Calu3 (cell line): ENCODE measurements at regions not wholly inside any gene's neighbourhood (a gene's known extent, or its start where the extent isn't known, plus 50 kb on each side); places are given as distances from the start of the nearest gene placed in this dataset.

Source experiments
- BruUV-seq: library from RNA; stranded (reverse); fragments of 400-500 nt; replicated peaks from 2 replicates; lab custom pipeline; 2021; lab: Mats Ljungman, UMichigan
- CTCF ChIA-PET: fragments of 300-600 bp; sonication (Branson Sonifier 250); formaldehyde crosslinking; loops from one replicate; lab custom pipeline; 2022; ENCODE audit warnings: antibody characterized with exemption; lab: Charles Lee
- DNase-seq: peaks from one replicate; pipeline ENCODE4 v3.0.0; 2022
- H3K27ac Mint-ChIP-seq: one replicate; pipeline ENCODE4 v1.8.0; 2022; ENCODE audit warnings: mixed read lengths; ENCODE audit not compliant: unreplicated experiment
- H3K27me3 Mint-ChIP-seq: one replicate; pipeline ENCODE4 v1.8.0; 2022; ENCODE audit warnings: mixed read lengths; ENCODE audit not compliant: unreplicated experiment
- H3K36me3 Mint-ChIP-seq: one replicate; pipeline ENCODE4 v1.8.0; 2022; ENCODE audit warnings: mild to moderate bottlenecking, moderate library complexity, mixed read lengths; ENCODE audit not compliant: insufficient read depth, unreplicated experiment
- H3K4me1 Mint-ChIP-seq: one replicate; pipeline ENCODE4 v1.8.0; 2022; ENCODE audit warnings: mild to moderate bottlenecking, low read depth, mixed read lengths; ENCODE audit not compliant: unreplicated experiment
- H3K4me3 Mint-ChIP-seq: one replicate; pipeline ENCODE4 v1.8.0; 2022; ENCODE audit warnings: mild to moderate bottlenecking, low read depth, moderate library complexity, mixed read lengths; ENCODE audit not compliant: unreplicated experiment
- H3K9me3 Mint-ChIP-seq: one replicate; pipeline ENCODE4 v1.8.0; 2022; ENCODE audit warnings: low read depth, mixed read lengths; ENCODE audit not compliant: unreplicated experiment
- intact Hi-C: fragments of 100-400 bp; cut with micrococcal nuclease; formaldehyde crosslinking; loops from one replicate; pipeline ENCODE4 v1.10.0; 2022; ENCODE audit not compliant: unreplicated experiment
- TF ChIP-seq, protein P1 (sequence below): fragments of 200-600 bp; IDR thresholded peaks from one replicate; pipeline ENCODE4 v1.8.0; 2022; ENCODE audit warnings: antibody characterized with exemption; ENCODE audit not compliant: unreplicated experiment

DNA sequence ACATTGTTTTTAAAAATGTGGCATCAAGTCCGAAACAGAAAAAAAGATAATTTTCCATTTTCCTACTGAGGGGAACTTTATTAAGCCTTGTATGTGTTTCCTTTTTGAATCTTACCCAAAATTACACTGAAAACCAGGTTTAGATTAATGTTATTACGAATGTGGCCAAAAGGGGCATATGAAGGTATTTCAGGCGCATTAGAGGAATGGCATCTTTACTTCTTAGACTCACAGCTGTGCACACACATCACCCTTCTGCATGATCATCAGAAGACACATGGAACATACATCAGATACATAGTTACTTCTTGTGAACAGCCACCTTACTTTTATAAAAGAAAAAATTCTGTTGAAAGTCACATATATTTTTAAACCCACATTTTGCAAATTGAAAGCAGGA lies 58.6 kb upstream of the ZPBP start:
- no peak for DNase-seq
- H3K27ac Mint-ChIP-seq = no peak overlapping the region
- intact Hi-C loops = no loop called here
- no peaks in the 10 kb centered on the region for H3K4me1 Mint-ChIP-seq
- no peaks in the 10 kb centered on the region for H3K36me3 Mint-ChIP-seq
- no peaks in the 10 kb centered on the region for H3K9me3 Mint-ChIP-seq
- H3K4me3 Mint-ChIP-seq = no peak overlapping the region
- H3K27me3 Mint-ChIP-seq = peaks cover 71% of the 10 kb centered on the region
- CTCF ChIA-PET = no interaction called here
- TF ChIP-seq, protein P1, sequence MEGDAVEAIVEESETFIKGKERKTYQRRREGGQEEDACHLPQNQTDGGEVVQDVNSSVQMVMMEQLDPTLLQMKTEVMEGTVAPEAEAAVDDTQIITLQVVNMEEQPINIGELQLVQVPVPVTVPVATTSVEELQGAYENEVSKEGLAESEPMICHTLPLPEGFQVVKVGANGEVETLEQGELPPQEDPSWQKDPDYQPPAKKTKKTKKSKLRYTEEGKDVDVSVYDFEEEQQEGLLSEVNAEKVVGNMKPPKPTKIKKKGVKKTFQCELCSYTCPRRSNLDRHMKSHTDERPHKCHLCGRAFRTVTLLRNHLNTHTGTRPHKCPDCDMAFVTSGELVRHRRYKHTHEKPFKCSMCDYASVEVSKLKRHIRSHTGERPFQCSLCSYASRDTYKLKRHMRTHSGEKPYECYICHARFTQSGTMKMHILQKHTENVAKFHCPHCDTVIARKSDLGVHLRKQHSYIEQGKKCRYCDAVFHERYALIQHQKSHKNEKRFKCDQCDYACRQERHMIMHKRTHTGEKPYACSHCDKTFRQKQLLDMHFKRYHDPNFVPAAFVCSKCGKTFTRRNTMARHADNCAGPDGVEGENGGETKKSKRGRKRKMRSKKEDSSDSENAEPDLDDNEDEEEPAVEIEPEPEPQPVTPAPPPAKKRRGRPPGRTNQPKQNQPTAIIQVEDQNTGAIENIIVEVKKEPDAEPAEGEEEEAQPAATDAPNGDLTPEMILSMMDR = no peak
- BruUV-seq = no TSS peak

GRCh38 chr7:50151001-50151400 lies 58.0 kb upstream of the ZPBP start:
- no TSS peak for BruUV-seq
- Mint-ChIP-seq H3K4me3 (no peak overlapping the region), H3K36me3 (no peaks in the 10 kb centered on the region), H3K27ac (no peak overlapping the region), H3K4me1 (no peaks in the 10 kb centered on the region), H3K27me3 (peaks cover 75% of the 10 kb centered on the region), H3K9me3 (no peaks in the 10 kb centered on the region)
- CTCF ChIA-PET = no interaction called here
- DNase-seq = no peak
- TF ChIP-seq, protein P1 = no peak
- intact Hi-C loops = no loop called here

DNA sequence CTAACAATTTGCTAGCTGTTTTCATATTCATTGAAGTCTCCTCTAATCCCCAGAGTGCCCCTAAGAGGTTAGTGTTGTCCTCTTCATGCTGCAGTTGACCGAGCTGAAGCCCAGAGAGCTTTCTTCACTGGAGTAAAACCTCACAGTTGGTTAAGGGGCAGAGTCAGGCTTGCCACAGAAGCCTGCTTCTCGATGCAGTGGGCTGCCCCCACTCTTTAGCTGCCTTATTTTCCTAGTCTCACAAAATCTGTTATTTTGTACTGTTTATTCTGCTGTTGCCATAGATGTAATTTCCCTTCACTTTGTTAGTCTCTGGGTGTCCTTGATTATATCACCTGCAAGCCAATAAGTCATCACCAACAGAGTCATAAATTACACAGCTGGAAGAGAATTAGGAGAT lies 56.3 kb upstream of the ZPBP start:
- DNase-seq = no peak
- CTCF ChIA-PET = no interaction called here
- Mint-ChIP-seq H3K27ac (no peak overlapping the region), H3K4me3 (no peak overlapping the region), H3K27me3 (peaks cover 63% of the 10 kb centered on the region), H3K36me3 (no peaks in the 10 kb centered on the region), H3K4me1 (no peaks in the 10 kb centered on the region), H3K9me3 (no peaks in the 10 kb centered on the region)
- BruUV-seq = no TSS peak
- intact Hi-C loops = no loop called here
- TF ChIP-seq, protein P1 = no peak

- TF ChIP-seq, protein P1 = no peak
- Mint-ChIP-seq H3K4me1 (no peaks in the 10 kb centered on the region), H3K9me3 (no peaks in the 10 kb centered on the region), H3K27me3 (peaks cover 54% of the 10 kb centered on the region), H3K36me3 (no peaks in the 10 kb centered on the region), H3K4me3 (no peak overlapping the region), H3K27ac (no peak overlapping the region)
- CTCF ChIA-PET = interaction anchor here (0.5 to 0.7 kb wide), 2 partner anchors 134 to 1020 kb away, joined by 3 to 4 read pairs; no protein-coding TSS in a partner anchor
- DNase-seq = no peak
- intact Hi-C loops = no loop called here
- no TSS peak for BruUV-seq
These were observed 55.1 kb upstream of the ZPBP start for GRCh38 chr7:50147951-50148808.
